Ovary (tissue), 7 donors: ENCODE measurements at regions not wholly inside any gene's neighbourhood (a gene's known extent, or its start where the extent isn't known, plus 50 kb on each side); places are given as distances from the start of the nearest gene placed in this dataset.

ENCODE experiments used
- DNase-seq, 5 donors: peaks; one replicate each; pipeline ENCODE4 v3.0.0-alpha.2; 2019 to 2020
- H3K27ac ChIP-seq, 2 donors: fragments of 200-600 bp; one replicate each; pipeline versions ENCODE4 v1.5.1 to v1.8.0; 2019 to 2022
- H3K27me3 ChIP-seq: fragments of 200-600 bp; one replicate; pipeline ENCODE4 v1.8.0; 2022
- H3K36me3 ChIP-seq: fragments of 200-600 bp; sonication (generic); one replicate; pipeline ENCODE4 v1.5.1; 2019
- H3K4me1 ChIP-seq: one replicate; pipeline ENCODE4 v1.8.1; 2013; ENCODE audit warnings: mild to moderate bottlenecking, moderate library complexity; ENCODE audit not compliant: insufficient read depth
- H3K4me3 ChIP-seq: fragments of 200-600 bp; sonication (generic); one replicate; pipeline ENCODE4 v1.5.1; 2017
- H3K9me3 ChIP-seq, 2 donors: fragments of 200-600 bp in 1 of 2; sonication (generic) in 1 of 2; one replicate each; pipeline versions ENCODE4 v1.5.1 to v1.8.1; 2013 to 2019; ENCODE audit warnings: mild to moderate bottlenecking in 1 of 2, moderate library complexity in 1 of 2
- EP300 ChIP-seq: sonication (generic); formaldehyde crosslinking; IDR thresholded peaks from one replicate; pipeline ENCODE4 v1.6.1; 2017; ENCODE audit warnings: antibody characterized with exemption
- POLR2A ChIP-seq: fragments of 450-650 bp; IDR thresholded peaks from one replicate; pipeline ENCODE4 v1.6.1; 2017; ENCODE audit warnings: antibody characterized with exemption, mild to moderate bottlenecking, moderate library complexity
- WGBS, 3 donors: extraction: QIAGEN DNeasy Blood & Tissue Kit in 1 of 3; methylation state at CpG; one replicate each; pipeline versions ENCODE4 v1.1.5 to v1.1.7; 2013 to 2017; 5-methylcytosine and 5-hydroxymethylcytosine counted together
- intact Hi-C, 4 donors: fragments of 100-400 bp; cut with DNase I; formaldehyde crosslinking; loops; one replicate each; pipeline versions ENCODE4 v1.11.0 to v1.15.1; 2022 to 2023
- TF ChIP-seq, protein P1 (sequence below), 3 donors: fragments of 450-650 bp in 2 of 3; fragments of 200-600 bp in 1 of 3; IDR thresholded peaks; one replicate each; pipeline versions ENCODE4 v1.5.1 to v1.8.0; 2016 to 2022; ENCODE audit warnings: antibody characterized with exemption in 3 of 3, mild to moderate bottlenecking in 1 of 3
- donor health status: DM: no; HTN: no; CAD: no; lungs with moderate emphysema.
- donor health status: DM: no; HTN: no; CAD: no.
- donor health status: Bipolar disorder and iron deficiency.
- donor health status: DM: no; HTN: no; CAD: no.
- donor health status: DM: yes; HTN: yes; CAD: no.

GRCh38 chr2:15788830-15789229 is 151.5 kb upstream of the MYCN start:
- WGBS, 3 donors = 87 to 95% (median 89%) methylated on average over 9 of the region's 9 CpGs
- H3K9me3 ChIP-seq = no peaks in the 10 kb centered on the region
- H3K36me3 ChIP-seq = no peaks in the 10 kb centered on the region
- H3K27me3 ChIP-seq = no peaks in the 10 kb centered on the region
- intact Hi-C loops = no loop called here
- TF ChIP-seq POLR2A (no peak), EP300 (no peak)
- TF ChIP-seq, protein P1, sequence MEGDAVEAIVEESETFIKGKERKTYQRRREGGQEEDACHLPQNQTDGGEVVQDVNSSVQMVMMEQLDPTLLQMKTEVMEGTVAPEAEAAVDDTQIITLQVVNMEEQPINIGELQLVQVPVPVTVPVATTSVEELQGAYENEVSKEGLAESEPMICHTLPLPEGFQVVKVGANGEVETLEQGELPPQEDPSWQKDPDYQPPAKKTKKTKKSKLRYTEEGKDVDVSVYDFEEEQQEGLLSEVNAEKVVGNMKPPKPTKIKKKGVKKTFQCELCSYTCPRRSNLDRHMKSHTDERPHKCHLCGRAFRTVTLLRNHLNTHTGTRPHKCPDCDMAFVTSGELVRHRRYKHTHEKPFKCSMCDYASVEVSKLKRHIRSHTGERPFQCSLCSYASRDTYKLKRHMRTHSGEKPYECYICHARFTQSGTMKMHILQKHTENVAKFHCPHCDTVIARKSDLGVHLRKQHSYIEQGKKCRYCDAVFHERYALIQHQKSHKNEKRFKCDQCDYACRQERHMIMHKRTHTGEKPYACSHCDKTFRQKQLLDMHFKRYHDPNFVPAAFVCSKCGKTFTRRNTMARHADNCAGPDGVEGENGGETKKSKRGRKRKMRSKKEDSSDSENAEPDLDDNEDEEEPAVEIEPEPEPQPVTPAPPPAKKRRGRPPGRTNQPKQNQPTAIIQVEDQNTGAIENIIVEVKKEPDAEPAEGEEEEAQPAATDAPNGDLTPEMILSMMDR (IDR thresholded peaks at IDR 0.05) = no peak
- no peak overlapping the region for H3K4me3 ChIP-seq
- no peak overlapping the region for H3K27ac ChIP-seq
- no peaks in the 10 kb centered on the region for H3K4me1 ChIP-seq
- no peak for DNase-seq

- H3K4me1 ChIP-seq = no peaks in the 10 kb centered on the region
- intact Hi-C loops = no loop called here
- H3K36me3 ChIP-seq = no peaks in the 10 kb centered on the region
- no peak overlapping the region for H3K4me3 ChIP-seq
- H3K27ac ChIP-seq = no peak overlapping the region
- 84 to 91% (median 90%) methylated on average over 11 of the region's 11 CpGs for WGBS, 3 donors
- TF ChIP-seq EP300 (no peak), POLR2A (no peak)
- TF ChIP-seq, protein P1 (IDR thresholded peaks at IDR 0.05) = no peak
- no peaks in the 10 kb centered on the region for H3K27me3 ChIP-seq
- H3K9me3 ChIP-seq = no peaks in the 10 kb centered on the region
- DNase-seq = no peak
These were observed 150.8 kb upstream of the MYCN start for GRCh38 chr2:15789381-15790062.

GRCh38 chr2:15790326-15790725 is 150.0 kb upstream of the MYCN start:
- no peak for DNase-seq
- Histone ChIP-seq H3K36me3 (no peaks in the 10 kb centered on the region), H3K4me1 (peaks cover under 1% of the 10 kb centered on the region), H3K9me3 (no peaks in the 10 kb centered on the region), H3K27me3 (no peaks in the 10 kb centered on the region), H3K27ac (no peak overlapping the region), H3K4me3 (no peak overlapping the region)
- TF ChIP-seq, protein P1 (IDR thresholded peaks at IDR 0.05) = no peak
- TF ChIP-seq EP300 (no peak), POLR2A (no peak)
- 80 to 83% (median 82%) methylated on average over 9 of the region's 9 CpGs for WGBS, 3 donors
- intact Hi-C loops = no loop called here

DNA sequence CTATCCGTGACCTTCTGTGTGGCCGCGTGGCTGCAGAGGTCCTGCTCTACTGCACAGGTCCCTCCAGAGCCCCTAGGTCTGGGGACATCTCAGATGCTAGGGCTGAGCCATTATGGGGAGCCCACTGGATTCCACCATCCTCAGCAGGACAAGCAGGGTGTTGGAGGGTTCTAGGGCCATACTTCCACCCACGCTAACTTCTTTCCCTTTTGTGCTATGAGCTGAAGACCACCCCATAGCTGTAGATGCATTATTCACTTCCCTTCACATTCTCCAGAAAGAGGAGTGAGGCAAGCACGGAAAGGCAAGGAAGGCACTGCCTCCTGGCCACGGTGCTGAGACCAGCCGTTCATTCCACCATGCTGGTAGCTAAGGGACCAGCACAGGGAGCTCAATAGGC is 149.5 kb upstream of the MYCN start:
- H3K4me1 ChIP-seq = peaks cover 2% of the 10 kb centered on the region
- no peak overlapping the region for H3K27ac ChIP-seq
- no peaks in the 10 kb centered on the region for H3K9me3 ChIP-seq
- TF ChIP-seq, protein P1 (IDR thresholded peaks at IDR 0.05) = no peak
- TF ChIP-seq POLR2A (no peak), EP300 (no peak)
- no peaks in the 10 kb centered on the region for H3K36me3 ChIP-seq
- no peaks in the 10 kb centered on the region for H3K27me3 ChIP-seq
- no peak for DNase-seq
- intact Hi-C loops = no loop called here
- no peak overlapping the region for H3K4me3 ChIP-seq
- 88 to 95% (median 94%) methylated on average over 7 of the region's 7 CpGs for WGBS, 3 donors
